ENCODE measurements at regions not wholly inside any gene's neighbourhood (a gene's known extent, or its start where the extent isn't known, plus 50 kb on each side); places are given as distances from the start of the nearest gene placed in this dataset.

DNA sequence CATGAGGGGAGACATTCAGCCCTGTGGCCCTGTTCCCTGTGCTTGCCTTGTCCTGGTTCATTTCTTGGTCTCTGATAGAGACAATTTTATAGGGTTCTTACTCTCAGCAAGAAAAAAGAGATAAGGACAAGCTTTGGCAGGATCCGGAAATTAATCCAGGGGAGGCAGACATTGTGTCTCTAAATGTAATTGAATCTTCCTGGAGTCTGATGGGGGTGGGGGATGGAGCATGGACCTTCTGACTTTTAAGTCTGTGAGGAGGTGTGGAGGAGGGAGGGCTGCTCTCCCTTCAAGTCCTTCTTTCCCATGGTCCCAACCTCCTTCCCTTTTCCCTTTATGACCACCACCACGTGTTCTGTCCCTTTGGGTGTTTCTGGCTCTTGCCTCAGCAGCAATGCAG lies 512.7 kb downstream of the DHX35 start:
- DNase-seq (ENCODE audit: low spot score): no peak

DNA sequence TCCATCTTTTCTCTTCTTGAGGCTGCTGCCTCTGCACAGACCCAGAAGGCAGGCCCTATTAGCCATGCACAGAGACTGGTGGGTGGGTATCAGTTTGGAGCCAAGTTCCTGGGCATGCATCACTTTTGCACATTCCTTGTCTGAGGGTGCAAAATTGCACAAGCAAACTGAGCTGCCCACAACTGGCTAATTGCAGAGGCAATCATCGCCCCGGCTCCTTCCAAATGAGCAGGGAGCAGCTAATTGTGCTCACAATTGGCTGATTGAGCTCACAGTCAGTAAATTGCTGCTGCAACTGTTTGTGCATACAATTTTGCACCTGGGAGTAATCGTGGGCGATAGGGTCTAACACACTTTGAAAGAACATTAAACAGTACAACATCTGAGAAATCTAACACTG lies 511.4 kb downstream of the DHX35 start:
- DNase-seq (ENCODE audit: low spot score): no peak

DNA sequence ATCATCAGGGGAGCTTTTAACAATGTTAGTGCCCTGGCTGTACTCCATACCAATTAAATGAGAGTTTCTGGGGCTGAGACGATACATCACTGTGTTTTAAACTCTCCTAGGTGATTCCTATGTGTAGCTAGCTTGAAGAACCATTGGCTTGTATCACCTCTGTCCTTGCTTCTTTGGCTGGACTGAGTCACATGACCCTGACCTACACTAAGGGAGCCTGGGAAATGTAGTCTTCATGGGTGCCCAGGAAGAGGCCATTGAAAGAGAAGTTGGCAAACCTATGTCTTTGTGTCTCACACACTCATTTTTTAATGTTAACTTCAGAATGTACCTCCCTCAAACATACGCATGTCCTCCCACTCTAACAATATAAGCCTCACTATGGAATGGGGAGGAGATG lies 506.6 kb downstream of the DHX35 start:
- DNase-seq (ENCODE audit: low spot score): no peak

DNA sequence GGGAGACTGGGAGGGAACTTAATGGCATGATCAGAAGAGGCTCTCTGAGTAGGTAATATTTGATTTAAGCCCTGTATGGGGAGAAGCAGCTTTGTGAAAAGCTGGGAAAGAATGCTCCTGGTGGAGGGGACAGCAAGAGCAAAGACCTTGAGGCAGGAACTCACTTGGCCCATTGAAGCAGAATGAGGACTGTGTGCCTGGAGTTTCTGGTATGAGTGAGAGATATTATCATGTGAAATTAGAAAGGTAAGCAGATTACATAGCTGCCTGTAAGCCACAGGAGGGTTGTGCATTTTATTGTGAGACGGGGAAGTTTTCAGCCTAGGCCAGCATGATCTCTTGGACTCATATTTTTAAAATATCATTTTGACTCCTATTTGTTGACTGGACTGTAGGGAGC lies 502.1 kb downstream of the DHX35 start:
- DNase-seq (ENCODE audit: low spot score): no peak

DNA sequence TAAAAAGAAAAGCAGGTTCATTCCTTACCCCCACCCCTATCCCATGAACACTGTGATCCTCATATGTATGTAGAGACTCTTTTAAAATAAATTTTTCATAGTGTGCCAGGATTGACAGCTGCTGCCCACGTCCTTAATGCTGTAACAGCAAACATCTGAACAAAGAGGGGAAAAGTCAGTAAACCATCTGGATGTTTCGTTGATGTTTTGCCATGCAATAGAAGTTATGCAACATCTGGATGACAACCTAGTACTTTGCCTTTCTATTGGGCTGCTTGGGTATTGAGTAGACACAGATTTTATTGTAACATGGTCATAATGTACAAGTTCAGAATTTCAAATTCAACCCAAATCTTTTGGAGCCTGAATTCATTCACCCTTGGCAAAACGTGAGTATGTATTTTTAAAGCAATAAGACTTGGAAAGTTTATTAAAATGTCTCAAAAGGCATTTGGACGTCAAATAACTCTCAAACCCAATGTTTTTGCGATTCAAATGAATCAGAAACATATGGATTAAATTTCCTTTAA lies 500.3 kb downstream of the DHX35 start:
- DNase-seq (ENCODE audit: low spot score): no peak

DNA sequence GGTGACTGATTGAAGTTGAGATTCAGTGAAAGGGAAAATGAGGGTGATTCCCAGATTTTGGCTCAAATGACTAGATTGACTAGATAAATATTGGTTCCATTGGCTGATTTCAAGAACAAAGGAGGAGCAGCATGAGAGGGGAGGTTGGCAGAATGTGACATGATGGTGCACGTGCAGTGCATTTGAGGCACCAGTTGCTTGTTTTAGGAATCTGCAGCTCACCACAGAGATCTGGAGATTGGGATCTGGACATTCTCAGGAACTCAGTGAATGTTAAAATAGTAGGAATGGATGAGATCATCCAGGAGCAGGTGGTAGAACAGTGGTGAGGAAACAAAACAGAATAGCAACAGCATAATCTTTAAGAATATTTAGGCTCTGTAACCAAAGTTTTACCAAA lies 496.3 kb downstream of the DHX35 start:
- DNase-seq (ENCODE audit: low spot score): no peak

DNA sequence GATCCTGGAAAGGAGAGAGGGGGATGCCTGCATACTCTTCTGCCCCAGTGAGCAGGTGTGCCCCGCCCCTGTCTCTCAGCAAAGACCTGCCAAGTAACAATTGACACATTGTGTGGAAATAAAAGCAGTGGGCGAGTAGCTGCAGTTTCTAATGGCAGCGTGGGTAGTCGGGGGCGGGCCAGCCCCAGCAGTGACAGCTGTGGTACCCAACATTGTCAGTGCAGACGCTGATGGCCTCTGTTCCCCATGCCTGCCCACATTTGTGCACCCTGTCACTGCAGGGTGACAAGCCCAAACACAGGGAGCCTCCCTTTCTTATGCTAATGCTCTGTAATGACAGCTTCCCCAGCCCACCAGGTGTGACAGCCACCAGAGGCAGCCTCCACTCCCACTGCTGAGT lies 491.7 kb downstream of the DHX35 start:
- DNase-seq (ENCODE audit: low spot score): no peak

DNA sequence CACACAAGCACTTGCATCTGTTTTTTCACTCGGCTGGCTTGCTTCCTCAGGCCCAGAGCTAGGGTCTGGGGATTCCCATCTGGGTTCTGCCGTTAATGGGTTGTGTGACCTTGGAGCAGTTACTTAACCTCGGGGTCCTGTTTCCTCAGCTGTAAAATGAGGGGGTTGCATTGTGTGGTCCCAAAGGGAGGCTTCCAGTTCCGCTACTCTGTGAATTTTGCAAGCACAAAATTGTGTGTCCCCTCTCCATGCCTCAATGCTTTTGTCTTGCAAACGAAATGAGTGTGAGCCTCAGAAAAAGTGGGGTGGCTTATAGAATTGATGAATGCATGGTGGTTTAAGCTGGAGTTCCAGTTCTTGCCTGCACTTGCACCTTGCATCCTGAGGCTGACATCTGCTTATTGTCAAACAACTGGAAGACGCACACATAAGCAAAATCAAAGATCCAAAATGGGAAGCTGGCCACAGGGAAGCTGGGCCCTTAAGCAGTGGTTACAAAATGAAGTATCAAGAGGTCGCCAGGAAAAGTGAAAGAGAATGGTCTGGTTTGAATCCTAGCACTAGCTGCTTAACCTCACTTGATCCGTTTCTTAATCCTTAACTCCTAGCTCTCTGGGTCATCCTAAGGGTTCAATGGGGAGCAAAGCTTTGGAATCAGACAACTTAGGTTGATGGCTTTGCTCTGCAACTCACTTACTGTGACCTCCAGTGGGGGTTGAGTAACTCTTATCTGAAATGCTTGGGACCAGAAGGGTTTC lies 490.6 kb downstream of the DHX35 start:
- DNase-seq (ENCODE audit: low spot score): no peak

DNA sequence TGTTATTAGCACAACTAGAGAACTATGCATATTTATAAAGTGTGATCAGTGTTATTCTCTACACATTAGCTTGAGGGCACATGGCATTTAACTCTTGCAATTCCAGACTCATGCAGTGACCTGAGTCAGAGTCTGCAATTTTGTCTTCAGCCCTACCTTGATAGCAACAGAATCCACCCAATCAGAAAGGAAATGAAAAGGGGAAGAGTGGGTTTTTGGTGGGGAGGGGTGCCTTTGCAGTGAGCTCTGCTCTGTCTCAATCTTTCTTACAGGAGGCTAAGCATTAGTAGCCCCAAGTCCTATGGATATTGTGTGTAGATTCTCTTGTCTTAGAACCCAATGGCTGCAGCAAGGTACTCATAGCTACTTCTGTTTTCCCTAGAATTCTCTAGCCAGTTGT lies 489.2 kb downstream of the DHX35 start:
- no peak for DNase-seq (ENCODE audit: low spot score)

DNA sequence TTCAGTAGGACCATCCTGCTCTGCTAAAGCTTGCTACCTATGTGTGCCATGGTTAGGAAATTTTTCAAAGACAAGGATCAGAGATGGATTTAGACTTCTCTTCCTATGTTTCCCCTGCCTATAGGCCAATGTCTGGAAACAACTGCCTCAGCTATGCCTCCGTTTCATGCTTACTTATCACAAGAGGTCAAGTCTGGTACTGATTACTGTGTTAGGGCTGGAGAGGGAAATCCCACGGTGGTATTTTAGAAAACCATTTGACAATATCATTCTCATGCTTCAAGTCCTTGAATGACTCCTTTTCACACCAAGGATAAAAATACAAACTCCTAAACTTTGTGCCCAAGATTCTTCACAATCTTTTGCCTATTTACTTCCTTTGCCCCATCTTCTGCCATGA lies 484.3 kb downstream of the DHX35 start:
- no peak for DNase-seq (ENCODE audit: low spot score)

DNA sequence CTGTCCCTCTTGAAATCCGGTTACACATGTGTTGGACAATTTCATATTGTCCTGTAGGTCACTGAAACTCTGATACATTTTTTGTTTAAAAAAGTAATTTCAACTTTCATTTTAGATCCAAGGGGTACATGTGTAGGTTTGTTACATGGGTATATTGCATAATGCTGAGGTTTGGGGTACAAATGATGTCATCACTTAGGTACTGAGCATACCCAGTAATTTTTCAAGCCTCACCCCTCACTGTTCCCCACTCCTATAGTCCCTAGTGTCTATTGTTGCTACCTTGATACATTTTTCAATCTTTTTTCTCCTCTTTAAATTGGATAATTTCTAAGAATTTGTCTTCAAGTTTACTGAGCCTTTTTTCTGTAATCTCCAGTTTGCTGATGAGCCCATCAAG lies 483.0 kb downstream of the DHX35 start:
- DNase-seq (ENCODE audit: low spot score): no peak

DNA sequence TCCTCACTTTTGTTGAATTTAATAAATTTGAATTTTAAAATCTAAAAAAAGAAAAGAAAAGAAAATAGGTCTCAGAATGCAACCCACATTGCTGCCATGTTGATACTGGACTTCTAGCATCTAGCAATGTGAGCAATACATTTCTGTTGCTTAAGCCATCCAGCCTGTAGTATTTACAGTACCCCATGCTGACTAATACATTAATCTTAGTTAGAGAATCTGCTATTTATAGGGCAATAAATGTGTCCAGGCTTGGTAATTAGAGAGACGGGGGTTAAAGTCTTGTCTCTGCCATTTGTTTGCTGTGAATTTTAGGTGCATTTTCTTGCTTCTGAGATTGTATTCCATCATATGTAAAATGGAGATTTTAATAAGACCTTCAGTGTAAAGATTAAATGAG lies 471.3 kb downstream of the DHX35 start:
- no peak for DNase-seq (ENCODE audit: low spot score)

DNA sequence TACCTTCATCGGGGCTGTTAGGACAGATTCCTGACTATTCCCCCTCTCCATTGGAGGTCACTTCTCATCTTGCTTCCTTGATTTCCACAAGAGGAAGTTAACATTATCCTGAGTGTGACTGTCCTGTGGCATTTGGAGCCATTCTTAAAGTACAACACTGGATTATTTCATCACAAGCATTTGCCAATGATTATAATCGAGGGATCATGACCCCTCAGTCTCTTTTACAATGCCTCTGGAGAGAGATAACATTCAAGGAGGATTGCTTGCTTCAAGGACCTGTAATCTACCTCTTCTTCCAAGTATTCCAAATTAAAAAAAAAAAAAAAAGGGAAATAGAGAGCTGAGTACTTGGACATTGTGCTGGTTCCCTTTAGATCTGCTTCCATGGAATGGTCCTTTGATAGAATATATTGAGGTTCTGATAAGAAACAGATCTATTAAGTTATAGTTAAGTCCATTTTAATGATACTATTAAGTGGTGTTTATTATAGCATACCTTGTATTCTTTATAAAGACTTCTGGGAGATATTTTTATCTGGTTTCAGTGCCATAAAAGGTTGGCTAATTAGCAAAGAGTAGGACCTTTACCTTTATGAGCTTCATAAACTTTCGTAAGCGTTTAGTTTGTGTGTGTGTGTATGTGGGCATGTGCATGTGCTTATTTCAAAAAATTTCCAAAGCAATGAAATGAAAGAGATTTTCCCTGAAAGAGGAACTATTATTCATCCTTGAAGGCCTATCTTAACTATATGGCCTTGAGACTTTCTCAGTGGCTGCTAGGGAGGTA lies 469.1 kb downstream of the DHX35 start:
- DNase-seq (ENCODE audit: low spot score): no peak

DNA sequence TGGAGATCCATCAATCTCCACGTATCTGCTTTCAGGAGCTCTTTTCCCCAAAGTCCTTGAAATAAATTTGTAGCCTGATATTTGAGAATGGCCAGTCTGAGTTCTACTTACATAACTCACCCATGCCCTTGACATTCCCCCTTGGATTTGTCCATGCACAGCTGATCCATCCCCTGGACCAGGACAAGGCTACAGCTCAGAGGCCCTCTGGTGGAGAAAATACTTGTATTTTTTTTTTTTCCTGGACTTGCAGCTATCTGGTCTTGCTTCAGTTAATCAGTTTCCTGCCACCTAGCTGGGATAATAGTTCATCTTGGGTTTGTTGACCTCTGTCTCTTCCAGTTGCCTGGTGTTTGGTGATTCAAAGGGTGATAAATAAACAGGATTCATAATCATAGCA lies 467.6 kb downstream of the DHX35 start:
- DNase-seq (ENCODE audit: low spot score): no peak

DNA sequence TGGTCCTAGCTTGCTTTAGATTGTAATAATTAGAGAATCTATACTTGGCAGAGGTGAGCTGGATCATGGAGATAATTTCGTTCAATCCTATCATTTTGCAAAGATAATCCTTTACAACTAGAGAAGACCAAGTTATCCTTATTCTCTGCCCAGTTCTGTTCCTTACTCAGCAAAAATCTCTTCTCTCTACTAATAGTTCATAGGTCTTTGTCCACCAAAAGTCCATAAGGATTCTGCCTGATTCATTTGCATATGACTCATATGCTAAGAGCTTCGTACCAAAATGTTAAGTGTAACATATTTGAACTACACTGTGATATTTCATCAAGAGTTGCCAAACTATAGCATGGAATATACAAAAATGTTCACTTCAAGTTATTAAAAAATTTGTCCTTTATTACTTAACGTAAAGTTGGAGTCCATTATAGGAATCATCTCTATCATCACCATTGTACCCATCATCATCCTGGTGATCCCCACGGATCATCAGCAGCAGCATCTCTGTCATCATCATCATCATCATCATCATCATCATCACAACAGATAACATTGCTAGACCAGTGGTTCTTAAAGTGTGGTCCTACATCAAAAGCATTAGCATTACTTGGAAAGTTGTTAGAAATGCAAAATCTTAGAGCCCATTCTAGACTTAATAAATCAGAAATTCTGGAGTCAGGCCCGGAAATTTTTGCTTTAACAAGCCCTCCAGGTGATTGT lies 463.0 kb downstream of the DHX35 start:
- DNase-seq (ENCODE audit: low spot score): no peak

DNA sequence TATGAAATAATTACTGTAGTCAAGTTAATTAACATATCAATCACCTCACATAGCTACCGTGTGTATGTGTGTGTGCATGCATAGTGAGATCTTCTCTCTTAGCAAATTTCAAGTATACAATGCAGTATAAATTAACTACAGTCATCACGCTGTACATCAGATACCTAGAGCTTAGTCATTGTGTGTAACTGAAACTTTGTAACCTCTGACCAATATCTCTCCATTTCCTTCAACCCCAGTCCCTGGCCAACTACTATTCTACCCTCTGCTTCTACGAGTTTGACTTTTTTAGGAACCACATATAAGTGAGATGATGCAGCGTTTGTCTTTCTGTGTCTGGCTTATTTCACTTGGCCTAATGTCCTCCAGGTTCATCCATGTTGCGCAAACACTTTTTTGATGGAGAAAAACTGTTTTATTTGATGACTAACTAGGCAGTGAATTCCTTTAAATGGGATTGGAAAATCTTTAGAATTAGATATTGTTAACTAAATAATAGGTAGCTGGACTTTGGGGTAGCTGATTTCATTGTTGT lies 459.5 kb downstream of the DHX35 start:
- no peak for DNase-seq (ENCODE audit: low spot score)

DNA sequence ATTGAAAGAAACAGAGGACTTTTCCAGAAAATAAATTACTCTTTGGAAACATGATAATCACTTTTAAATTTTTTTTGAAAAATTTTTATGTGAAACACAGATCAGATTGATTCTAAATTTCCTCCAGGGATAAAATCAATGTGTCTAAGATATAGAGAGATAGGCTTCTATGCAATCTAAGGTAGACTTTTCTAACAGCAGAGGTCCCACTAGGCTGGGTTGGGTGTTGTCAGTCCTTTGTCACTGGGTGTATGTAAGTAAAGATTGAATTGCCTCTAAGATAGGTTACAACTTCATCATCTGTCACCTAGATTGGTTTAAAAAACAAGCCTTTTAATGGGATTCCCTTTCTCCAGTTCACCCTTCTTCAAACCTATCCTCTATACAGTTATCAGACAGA lies 449.9 kb downstream of the DHX35 start:
- DNase-seq (ENCODE audit: low spot score): no peak

DNA sequence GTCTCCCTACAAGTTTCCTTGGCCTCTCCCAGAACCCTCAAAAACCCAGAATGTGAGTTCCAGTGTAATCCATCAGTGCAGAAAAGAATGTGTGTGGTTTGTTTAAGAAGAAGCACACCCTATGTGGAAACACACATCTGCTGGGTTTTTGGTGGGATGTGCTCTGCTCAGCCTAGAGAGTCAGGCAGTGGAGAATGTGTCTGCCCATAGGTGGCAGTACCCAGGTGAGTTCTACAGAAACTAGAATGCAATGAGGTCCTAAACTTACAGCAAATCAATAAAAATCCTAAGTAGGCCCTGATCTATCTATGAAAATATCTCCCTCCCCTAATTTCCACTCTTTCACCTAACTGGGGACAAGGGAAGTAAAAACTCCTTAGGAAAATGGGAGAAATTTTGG lies 437.3 kb downstream of the DHX35 start:
- DNase-seq (ENCODE audit: low spot score): no peak

DNA sequence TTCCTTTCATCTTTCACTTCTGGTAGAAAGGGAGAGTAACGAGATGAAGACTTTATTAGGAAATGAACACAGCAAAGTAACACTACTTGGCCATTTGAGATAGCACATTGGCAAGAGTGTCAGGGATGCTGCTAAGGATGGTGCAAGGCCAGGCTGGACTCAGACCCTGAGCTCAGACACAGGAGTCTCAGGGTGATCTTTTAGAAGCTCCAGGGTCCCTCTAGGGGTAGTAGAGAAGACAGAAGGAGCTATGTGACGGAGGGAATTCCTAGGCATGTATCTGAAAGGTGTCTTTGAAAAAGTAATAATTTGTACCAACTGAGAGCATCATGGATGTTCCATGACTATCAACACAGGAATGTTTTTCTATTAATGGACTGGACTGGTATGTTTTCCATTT lies 436.5 kb downstream of the DHX35 start:
- DNase-seq (ENCODE audit: low spot score): no peak

DNA sequence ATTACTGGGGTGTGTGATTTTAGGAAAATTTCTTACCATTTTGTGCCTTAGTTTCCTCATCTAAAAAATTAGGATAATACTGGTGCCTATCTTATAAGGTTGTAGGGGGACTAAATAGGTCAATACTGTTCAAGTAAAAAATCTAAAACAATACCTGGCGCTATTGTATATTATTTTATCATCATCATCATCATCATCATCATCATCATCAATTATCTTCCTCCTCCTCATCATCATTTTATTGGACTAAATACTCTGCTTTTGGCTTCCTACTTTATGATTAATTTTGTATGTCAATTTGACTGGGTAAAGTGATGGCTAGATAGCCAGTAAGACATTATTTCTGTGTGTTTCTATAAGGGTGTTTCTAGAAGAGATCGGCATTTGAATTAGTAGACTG lies 435.5 kb downstream of the DHX35 start:
- DNase-seq (ENCODE audit: low spot score): no peak

DNA sequence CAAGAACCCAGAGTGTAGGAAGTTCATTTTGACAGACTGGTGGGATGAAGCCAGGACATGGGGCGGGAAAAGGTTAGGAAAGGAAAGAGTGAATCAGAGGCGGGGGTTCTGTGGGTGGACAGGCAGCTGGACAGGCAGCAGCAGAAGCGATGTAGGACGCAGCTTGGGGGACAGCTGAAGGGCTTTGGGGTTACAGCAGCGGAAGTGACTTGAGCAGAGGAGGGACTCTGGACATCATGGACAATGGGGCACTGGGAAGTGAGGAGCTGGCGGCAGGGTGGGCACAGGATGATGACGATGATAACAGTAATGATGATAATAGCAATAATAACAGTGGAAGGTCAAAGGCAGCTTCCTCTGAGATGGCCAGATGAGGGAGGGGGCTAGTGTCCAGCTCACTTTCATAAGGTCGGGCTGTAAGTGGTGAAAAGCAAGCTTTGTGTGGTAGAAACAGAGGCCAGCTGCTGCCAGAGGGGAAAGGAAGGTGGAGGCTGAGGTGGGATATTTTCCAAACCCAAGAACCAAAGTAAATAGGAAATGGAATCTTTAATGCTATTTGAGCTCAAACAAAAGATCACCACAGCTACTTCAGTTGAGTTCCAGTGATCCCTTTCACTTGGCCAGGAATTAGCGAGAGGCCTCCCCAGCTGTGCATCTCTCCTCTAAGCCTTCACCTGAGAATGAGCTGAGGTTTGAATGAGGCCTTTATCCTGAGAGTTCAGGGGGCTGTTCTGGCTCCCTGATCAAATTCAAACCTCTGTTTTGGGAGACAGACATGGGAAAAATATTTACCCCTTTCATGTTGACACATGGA lies 433.5 kb downstream of the DHX35 start:
- no peak for DNase-seq (ENCODE audit: low spot score)

DNA sequence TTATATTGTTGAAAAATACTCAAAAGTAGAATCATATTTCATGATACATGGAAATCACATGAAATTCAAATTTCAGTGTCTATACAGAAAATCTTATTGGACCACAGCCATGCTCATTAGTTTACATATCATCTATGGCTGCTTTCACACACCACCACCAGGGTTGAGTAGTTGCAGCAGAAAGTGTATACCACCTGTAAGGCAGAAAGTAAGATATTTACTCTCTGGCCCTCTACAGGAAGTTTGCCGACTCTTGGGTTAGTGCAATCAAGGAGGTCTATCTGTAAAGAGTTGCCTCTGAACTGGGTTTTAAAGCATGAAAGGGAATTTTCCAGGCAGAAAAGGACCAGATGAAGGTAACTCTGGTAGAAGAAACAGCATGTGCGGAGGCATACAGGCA lies 432.3 kb downstream of the DHX35 start:
- no peak for DNase-seq (ENCODE audit: low spot score)
